DND-41 (cell line): ENCODE measurements at regions not wholly inside any gene's neighbourhood (a gene's known extent, or its start where the extent isn't known, plus 50 kb on each side); places are given as distances from the start of the nearest gene placed in this dataset.

Experiments used
- CTCF ChIP-seq: IDR thresholded peaks from 2 replicates; pipeline ENCODE4 v1.5.1; 2012; ENCODE audit warnings: borderline replicate concordance, low read length, moderate library complexity, mild to moderate bottlenecking; ENCODE audit not compliant: poor library complexity, severe bottlenecking; ENCODE audit errors: extremely low read depth
- EZH2 ChIP-seq: IDR thresholded peaks from 3 replicates; pipeline ENCODE4 v1.6.1; 2012; ENCODE audit warnings: borderline replicate concordance, low read depth, mild to moderate bottlenecking, moderate library complexity, low read length, inconsistent platforms; ENCODE audit not compliant: severe bottlenecking

DNA sequence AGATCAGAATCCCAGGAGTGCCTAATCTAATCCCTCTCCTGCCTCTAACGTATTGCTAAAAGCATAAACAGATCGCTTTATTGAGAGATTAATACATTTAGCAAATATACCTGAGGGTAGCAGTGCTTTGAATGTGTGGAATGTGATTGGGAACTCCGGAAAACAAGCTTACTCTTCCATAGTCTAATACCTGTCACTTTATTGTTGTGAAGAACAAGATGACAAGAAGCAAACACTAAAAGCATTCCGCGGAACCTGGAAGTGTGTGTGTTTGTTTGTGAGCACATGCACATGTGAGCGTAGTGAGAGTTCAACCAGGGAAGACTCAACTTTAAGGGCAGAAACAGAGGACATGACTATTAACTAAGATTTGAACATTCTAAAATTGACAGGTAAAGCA is 265.0 kb upstream of the GJE1 start:
- TF ChIP-seq EZH2 (no peak), CTCF (no peak)
